RWPE1 (cell line): ENCODE measurements at regions not wholly inside any gene's neighbourhood (a gene's known extent, or its start where the extent isn't known, plus 50 kb on each side); places are given as distances from the start of the nearest gene placed in this dataset.

Experiments used
- CTCF ChIA-PET: fragments of 350-600 bp; sonication (Branson Sonifier 250); formaldehyde crosslinking; extraction: SDS; loops from one replicate; lab custom pipeline; 2021; lab: Yijun Ruan, JAX
- POLR2A ChIA-PET: fragments of 400-600 bp; formaldehyde crosslinking; extraction: SDS; loops from one replicate; lab custom pipeline; 2020; ENCODE audit warnings: antibody characterized with exemption; ENCODE audit not compliant: low non-redundant PET; lab: Yijun Ruan, JAX
- DNase-seq: peaks from one replicate; pipeline ENCODE4 v3.0.0; 2012; ENCODE audit warnings: low spot score
- H3K27ac ChIP-seq: fragments of 450-650 bp; 2 replicates; pipeline ENCODE4 v1.5.1; 2017
- TF ChIP-seq, protein P1 (sequence below): fragments of 450-650 bp; conservative IDR thresholded peaks from 2 replicates; pipeline ENCODE4 v1.5.1; 2017; ENCODE audit warnings: low read depth, mild to moderate bottlenecking

DNA sequence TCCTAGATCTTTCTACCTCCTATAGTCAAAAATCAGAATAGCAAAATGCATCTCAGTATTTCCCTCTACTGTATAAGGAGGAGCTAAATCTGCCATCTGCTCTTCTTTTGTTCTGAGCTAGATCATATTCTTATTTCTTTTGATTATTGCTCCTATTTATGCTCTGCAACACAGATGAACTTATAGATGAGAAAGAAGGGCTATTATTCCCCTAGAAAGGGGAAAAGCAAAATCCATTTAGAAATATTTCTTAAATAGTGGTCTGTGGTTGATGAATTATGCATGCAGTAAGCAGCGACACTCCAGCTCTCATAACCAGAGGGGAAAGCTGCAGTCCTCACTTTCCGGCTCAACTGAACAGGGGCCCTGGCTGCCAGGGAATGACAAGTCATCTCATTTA lies 207.3 kb upstream of the SORCS1 start:
- TF ChIP-seq, protein P1, sequence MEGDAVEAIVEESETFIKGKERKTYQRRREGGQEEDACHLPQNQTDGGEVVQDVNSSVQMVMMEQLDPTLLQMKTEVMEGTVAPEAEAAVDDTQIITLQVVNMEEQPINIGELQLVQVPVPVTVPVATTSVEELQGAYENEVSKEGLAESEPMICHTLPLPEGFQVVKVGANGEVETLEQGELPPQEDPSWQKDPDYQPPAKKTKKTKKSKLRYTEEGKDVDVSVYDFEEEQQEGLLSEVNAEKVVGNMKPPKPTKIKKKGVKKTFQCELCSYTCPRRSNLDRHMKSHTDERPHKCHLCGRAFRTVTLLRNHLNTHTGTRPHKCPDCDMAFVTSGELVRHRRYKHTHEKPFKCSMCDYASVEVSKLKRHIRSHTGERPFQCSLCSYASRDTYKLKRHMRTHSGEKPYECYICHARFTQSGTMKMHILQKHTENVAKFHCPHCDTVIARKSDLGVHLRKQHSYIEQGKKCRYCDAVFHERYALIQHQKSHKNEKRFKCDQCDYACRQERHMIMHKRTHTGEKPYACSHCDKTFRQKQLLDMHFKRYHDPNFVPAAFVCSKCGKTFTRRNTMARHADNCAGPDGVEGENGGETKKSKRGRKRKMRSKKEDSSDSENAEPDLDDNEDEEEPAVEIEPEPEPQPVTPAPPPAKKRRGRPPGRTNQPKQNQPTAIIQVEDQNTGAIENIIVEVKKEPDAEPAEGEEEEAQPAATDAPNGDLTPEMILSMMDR, result no peak
- ChIA-PET POLR2A (no interaction called here), CTCF (no interaction called here)
- no peak overlapping the region for H3K27ac ChIP-seq
- no peak for DNase-seq

DNA sequence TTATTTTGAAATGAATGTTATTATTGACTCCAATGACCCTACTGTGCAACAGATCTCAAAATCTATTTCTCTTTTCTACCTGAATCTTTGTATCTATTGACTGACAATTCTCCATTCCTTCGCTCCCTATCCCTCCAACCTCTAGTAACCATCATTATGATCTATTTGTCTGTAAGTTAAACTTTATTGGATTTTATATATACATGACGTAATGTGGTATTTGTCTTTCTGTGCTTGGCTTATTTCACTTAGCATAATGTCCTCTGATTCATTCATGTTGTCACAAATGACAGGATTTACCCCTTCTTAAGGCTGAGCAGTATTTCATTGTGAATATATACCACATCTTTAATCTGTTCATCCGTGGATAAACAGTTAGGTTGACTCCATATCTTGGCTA lies 200.4 kb upstream of the SORCS1 start:
- H3K27ac ChIP-seq, result no peak overlapping the region
- ChIA-PET CTCF (interaction anchor here (0.6 kb wide), 1 partner anchor 490 kb away, joined by 3 read pairs; no protein-coding TSS in a partner anchor), POLR2A (no interaction called here)
- TF ChIP-seq, protein P1, result no peak
- no peak for DNase-seq

DNA sequence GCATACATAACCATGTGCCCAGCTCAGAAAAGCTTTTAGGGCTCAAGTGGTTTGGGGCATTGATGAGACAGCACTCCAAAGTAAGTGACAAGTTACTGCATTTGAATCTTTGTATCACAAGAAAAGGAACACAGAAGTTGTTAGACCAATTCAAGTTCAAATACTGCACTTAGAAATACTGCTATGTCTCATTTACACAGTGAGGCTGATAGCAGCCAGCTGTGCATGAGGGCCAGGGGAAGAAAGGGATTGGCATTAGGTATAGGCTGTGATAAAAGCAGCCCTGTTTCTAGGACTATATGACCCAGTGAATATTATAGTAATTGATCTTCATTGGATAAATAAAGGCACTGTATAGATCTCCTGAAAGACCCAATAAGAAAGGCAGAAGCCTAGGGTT lies 197.8 kb upstream of the SORCS1 start:
- ChIA-PET POLR2A (no interaction called here), CTCF (interaction anchor here (0.5 kb wide), 1 partner anchor 228 kb away, joined by 3 read pairs; no protein-coding TSS in a partner anchor)
- no peak for DNase-seq
- no peak overlapping the region for H3K27ac ChIP-seq
- TF ChIP-seq, protein P1, result no peak

DNA sequence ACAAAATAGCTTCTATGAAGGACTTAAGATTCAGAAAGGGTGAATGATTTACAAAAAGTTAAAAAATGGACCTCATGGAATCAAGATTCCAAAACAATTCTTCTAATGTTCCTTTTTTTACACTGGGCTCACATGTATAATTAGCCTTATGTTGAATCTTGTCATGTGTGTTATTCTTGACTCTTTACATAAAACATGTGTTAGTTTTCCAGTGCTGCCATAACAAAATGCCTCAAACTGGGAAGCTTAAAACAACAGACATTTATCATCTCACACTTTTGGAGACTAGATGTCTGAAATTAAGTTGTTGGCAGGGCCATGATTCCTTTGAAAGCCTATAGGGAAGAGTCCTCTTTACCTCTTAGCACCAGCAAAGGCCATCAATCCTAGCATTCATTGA lies 192.5 kb upstream of the SORCS1 start:
- no peak overlapping the region for H3K27ac ChIP-seq
- POLR2A ChIA-PET, result no interaction called here
- CTCF ChIA-PET, result no interaction called here
- DNase-seq, result no peak
- TF ChIP-seq, protein P1, result no peak

DNA sequence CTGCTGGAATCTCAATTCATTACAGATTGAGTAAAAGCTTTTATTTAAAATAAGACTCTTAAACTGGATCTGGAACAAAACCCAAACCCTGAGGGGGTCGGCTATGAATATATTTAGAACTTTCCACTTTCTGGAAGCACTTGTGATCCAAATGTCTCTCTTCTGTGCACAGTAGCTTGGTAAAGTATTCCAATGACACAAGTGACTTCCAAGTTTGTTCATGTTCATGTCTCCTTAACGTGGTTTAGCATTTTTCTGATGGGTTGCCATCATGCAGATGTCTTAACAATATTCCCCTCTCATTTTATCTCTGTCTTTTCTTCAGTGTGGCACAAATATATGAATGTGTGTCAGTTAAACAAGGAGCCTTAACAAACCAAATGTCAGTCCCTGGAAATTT lies 191.9 kb upstream of the SORCS1 start:
- ChIA-PET POLR2A (no interaction called here), CTCF (interaction anchor here (0.6 kb wide), 1 partner anchor 63 kb away, joined by 3 read pairs; no protein-coding TSS in a partner anchor)
- no peak for DNase-seq
- TF ChIP-seq, protein P1, result no peak
- H3K27ac ChIP-seq, result no peak overlapping the region

DNA sequence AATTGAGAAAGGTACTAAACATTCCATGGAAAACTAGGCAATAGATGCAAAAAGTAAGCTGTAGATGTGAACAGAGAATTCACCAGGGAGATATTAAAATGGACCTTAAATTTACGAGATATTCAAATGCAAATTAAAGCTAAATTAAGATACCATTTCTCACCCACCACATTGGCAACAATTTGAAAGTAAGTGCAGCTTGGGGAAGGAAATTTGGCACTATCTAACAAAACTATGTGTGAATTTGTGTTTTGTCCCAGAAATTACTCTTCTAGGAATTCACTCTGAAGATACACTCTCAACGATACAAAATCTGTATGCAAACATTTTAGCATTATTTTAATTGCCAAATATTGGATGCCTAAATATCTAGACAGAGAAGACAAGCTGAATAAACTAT lies 178.2 kb upstream of the SORCS1 start:
- TF ChIP-seq, protein P1, result no peak
- DNase-seq, result no peak
- ChIA-PET CTCF (interaction anchor here (0.5 kb wide), 1 partner anchor 11 kb away, joined by 3 read pairs; no protein-coding TSS in a partner anchor), POLR2A (no interaction called here)
- H3K27ac ChIP-seq, result no peak overlapping the region
